ENCODE measurements at regions not wholly inside any gene's neighbourhood (a gene's known extent, or its start where the extent isn't known, plus 50 kb on each side); places are given as distances from the start of the nearest gene placed in this dataset.

GRCh38 chr6:147003186-147003585 lies 201.0 kb upstream of the STXBP5 start:
- TF ChIP-seq POLR2A (IDR thresholded peaks at IDR 0.05), result no peak
- TF ChIP-seq CTCF (IDR thresholded peaks at IDR 0.05), result no peak
